ENCODE measurements at regions not wholly inside any gene's neighbourhood (a gene's known extent, or its start where the extent isn't known, plus 50 kb on each side); places are given as distances from the start of the nearest gene placed in this dataset.

DNA sequence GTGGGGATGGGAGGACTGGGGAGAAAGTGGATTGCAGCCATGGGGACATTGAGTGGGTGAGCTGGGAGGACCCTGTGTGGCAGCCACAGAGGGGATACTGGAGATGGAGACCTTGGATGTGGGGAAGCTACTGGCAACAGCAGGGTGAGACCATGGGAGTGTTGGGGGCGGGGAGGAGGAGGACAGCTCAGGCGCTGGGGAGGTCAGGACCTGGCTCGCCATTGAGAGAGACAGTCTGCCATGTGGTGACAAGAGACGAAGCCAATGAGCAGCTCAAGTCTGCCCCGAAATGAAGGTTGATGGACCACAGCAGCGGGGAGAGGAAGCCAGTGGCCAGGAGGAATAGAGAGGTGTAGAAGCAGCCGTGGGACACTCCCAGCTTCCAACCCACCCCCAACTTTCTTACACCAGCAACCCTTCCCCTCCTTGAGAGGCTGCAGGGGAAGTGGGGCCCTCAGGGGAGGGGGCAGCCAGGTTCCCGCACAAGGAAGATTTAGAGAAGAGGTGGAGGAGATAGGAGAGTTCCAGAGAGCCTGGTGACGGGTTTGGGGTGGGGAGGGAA lies 118.1 kb downstream of the ASB7 start:
- TF ChIP-seq, protein P1, sequence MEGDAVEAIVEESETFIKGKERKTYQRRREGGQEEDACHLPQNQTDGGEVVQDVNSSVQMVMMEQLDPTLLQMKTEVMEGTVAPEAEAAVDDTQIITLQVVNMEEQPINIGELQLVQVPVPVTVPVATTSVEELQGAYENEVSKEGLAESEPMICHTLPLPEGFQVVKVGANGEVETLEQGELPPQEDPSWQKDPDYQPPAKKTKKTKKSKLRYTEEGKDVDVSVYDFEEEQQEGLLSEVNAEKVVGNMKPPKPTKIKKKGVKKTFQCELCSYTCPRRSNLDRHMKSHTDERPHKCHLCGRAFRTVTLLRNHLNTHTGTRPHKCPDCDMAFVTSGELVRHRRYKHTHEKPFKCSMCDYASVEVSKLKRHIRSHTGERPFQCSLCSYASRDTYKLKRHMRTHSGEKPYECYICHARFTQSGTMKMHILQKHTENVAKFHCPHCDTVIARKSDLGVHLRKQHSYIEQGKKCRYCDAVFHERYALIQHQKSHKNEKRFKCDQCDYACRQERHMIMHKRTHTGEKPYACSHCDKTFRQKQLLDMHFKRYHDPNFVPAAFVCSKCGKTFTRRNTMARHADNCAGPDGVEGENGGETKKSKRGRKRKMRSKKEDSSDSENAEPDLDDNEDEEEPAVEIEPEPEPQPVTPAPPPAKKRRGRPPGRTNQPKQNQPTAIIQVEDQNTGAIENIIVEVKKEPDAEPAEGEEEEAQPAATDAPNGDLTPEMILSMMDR (IDR thresholded peaks at IDR 0.05), result no peak
- TF ChIP-seq EP300 (IDR thresholded peaks at IDR 0.05), result no peak

Measured in sigmoid colon (tissue), 4 donors.